Prostate gland (tissue), 2 donors: ENCODE measurements at regions not wholly inside any gene's neighbourhood (a gene's known extent, or its start where the extent isn't known, plus 50 kb on each side); places are given as distances from the start of the nearest gene placed in this dataset.

Experiments used
- DNase-seq: peaks from one replicate; pipeline ENCODE4 v3.0.0-alpha.2; 2019; ENCODE audit warnings: low spot score
- H3K27ac ChIP-seq, 2 donors: fragments of 200-600 bp; sonication (generic); 2 replicates each; pipeline ENCODE4 v1.5.1; 2017 to 2019
- H3K27me3 ChIP-seq: fragments of 200-600 bp; sonication (generic); replicated peaks from 2 replicates; pipeline ENCODE4 v1.5.1; 2019; ENCODE audit not compliant: insufficient read depth
- H3K36me3 ChIP-seq, 2 donors: fragments of 200-600 bp; sonication (generic); 1 replicate in 1 of 2; 2 replicates in 1 of 2; pipeline versions ENCODE4 v1.5.1 to v1.8.1; 2017 to 2019
- H3K4me1 ChIP-seq: fragments of 200-600 bp; sonication (generic); replicated peaks from 2 replicates; pipeline ENCODE4 v1.5.1; 2019
- H3K4me3 ChIP-seq, 2 donors: fragments of 200-600 bp; sonication (generic); 2 replicates each; pipeline ENCODE4 v1.5.1; 2017 to 2019
- H3K9me3 ChIP-seq: fragments of 200-600 bp; sonication (generic); 2 replicates; pipeline ENCODE4 v1.5.1; 2017
- POLR2A ChIP-seq: fragments of 450-650 bp; IDR thresholded peaks from one replicate; pipeline ENCODE4 v1.6.1; 2016; ENCODE audit warnings: antibody characterized with exemption, mild to moderate bottlenecking
- POLR2AphosphoS5 ChIP-seq: sonication (generic); formaldehyde crosslinking; IDR thresholded peaks from one replicate; pipeline ENCODE4 v1.6.1; 2017; ENCODE audit warnings: antibody characterized with exemption
- WGBS: methylation state at CpG from one replicate; pipeline ENCODE4 v1.1.5; 2018; 5-methylcytosine and 5-hydroxymethylcytosine counted together
- intact Hi-C: fragments of 100-400 bp; cut with DNase I; formaldehyde crosslinking; loops from one replicate; pipeline ENCODE4 v1.14.2; 2022
- TF ChIP-seq, protein P1 (sequence below), 4 experiments: fragments of 200-600 bp in 2 of 4; fragments of 450-650 bp in 2 of 4; sonication (generic) in 2 of 4; IDR thresholded peaks; 1 replicate in 3 of 4; 2 replicates in 1 of 4; pipeline ENCODE4 v1.5.1; 2016 to 2019; ENCODE audit warnings: antibody characterized with exemption in 4 of 4, mild to moderate bottlenecking in 2 of 4, moderate library complexity in 2 of 4

DNA sequence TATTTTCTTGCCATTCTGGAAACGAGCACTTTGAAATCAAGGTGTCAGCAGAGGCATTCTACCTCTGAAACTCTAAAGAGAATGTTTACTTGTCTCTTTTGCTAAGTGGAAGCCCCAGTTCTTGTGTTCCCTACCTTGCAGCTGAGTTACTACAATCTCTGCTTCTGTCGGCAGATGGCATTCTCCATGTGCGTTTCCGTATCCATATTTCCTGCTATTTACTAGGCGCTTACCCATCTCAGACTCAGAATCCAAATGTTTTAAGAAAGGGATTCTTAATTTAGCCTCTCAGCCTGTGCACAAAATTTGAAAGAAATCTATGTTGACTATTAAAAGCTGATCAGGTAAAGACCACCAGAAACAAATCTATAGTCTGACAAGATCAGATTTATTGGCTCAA, 221.3 kb upstream of the FTMT start:
- 31% methylated on average over 5 of the region's 5 CpGs for WGBS
- Histone ChIP-seq H3K9me3 (no peaks in the 10 kb centered on the region), H3K36me3 (no peaks in the 10 kb centered on the region), H3K4me3 (no peak overlapping the region), H3K27me3 (no peaks in the 10 kb centered on the region), H3K27ac (no peak overlapping the region), H3K4me1 (no peaks in the 10 kb centered on the region)
- DNase-seq = no peak
- TF ChIP-seq POLR2A = no peak
- TF ChIP-seq, protein P1, sequence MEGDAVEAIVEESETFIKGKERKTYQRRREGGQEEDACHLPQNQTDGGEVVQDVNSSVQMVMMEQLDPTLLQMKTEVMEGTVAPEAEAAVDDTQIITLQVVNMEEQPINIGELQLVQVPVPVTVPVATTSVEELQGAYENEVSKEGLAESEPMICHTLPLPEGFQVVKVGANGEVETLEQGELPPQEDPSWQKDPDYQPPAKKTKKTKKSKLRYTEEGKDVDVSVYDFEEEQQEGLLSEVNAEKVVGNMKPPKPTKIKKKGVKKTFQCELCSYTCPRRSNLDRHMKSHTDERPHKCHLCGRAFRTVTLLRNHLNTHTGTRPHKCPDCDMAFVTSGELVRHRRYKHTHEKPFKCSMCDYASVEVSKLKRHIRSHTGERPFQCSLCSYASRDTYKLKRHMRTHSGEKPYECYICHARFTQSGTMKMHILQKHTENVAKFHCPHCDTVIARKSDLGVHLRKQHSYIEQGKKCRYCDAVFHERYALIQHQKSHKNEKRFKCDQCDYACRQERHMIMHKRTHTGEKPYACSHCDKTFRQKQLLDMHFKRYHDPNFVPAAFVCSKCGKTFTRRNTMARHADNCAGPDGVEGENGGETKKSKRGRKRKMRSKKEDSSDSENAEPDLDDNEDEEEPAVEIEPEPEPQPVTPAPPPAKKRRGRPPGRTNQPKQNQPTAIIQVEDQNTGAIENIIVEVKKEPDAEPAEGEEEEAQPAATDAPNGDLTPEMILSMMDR (IDR thresholded peaks at IDR 0.05) = peak in 2 of 4 experiments; percentile 20 to 32
- intact Hi-C loops = no loop called here

DNA sequence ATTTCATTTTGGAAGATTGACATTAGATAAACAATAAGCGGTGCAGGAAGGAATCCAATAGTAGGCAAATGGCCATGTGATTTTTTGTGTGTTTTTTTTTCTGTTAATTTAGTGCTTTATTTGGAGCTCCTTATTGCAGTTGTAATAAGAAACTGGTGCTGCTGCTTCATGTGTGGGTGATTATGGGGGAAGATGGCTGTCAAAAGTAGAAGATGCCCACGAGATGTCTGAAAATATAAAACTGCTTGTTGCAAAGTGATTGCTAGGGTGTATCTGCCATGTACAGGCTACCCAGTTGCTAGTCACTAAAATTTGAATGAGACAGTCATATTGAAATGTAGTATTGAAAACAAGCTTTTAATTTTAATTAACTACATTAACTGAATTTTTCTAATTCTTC, 216.7 kb upstream of the FTMT start:
- WGBS = 65% methylated on average over 2 of the region's 2 CpGs
- TF ChIP-seq POLR2AphosphoS5 = no peak
- TF ChIP-seq, protein P1 (IDR thresholded peaks at IDR 0.05) = no peak
- TF ChIP-seq POLR2A = no peak
- H3K4me3 ChIP-seq = no peak overlapping the region
- no peaks in the 10 kb centered on the region for H3K4me1 ChIP-seq
- DNase-seq = no peak
- H3K36me3 ChIP-seq = no peaks in the 10 kb centered on the region
- H3K9me3 ChIP-seq = no peaks in the 10 kb centered on the region
- H3K27me3 ChIP-seq = no peaks in the 10 kb centered on the region
- no peak overlapping the region for H3K27ac ChIP-seq
- intact Hi-C loops = no loop called here

DNA sequence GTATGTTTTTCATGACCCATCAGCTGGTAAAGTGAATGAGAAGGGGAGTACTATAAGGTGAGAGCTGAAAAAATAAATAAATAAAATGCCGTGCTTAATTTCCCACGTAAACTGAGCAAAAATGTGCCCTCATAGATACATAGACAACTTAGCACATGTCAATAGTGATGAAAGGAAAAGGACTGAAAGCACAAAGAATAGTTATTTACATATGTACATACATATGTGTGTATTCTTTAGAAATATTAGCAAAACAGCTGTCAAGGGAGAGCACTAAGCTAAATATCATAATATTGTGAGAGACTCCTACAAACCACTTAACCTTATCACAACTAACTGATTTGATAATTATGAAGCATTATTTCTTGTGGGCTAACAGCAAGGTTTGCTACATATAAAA, 213.6 kb upstream of the FTMT start:
- Histone ChIP-seq H3K9me3 (no peaks in the 10 kb centered on the region), H3K27me3 (no peaks in the 10 kb centered on the region), H3K4me1 (no peaks in the 10 kb centered on the region), H3K36me3 (no peaks in the 10 kb centered on the region), H3K4me3 (no peak overlapping the region), H3K27ac (no peak overlapping the region)
- TF ChIP-seq POLR2A (no peak), POLR2AphosphoS5 (no peak)
- TF ChIP-seq, protein P1 (IDR thresholded peaks at IDR 0.05) = no peak
- WGBS = 86% methylated on average over 2 of the region's 2 CpGs
- no peak for DNase-seq
- intact Hi-C loops = no loop called here

DNA sequence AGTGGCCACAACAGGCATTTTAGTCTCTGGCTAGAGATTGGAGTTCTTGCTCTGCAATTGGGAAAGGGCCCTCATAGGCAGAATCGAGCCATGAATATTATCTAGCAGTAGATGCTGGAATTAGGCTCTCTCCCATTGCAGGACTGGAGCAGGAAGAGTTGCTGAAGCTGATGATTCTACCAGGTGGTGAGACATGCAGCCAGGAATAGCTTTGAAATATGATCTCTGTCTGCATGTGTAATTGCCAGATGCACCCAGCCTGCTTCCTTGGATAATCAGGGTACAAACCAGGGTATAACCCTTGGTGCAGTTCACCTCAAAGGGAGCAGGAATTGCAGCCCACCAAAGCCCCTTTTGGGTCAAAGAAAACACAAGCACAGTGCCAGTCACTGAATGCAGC, 211.4 kb upstream of the FTMT start:
- intact Hi-C loops = no loop called here
- Histone ChIP-seq H3K9me3 (no peaks in the 10 kb centered on the region), H3K4me1 (no peaks in the 10 kb centered on the region), H3K36me3 (no peaks in the 10 kb centered on the region), H3K27ac (no peak overlapping the region), H3K27me3 (no peaks in the 10 kb centered on the region), H3K4me3 (no peak overlapping the region)
- WGBS = 92% methylated on average over 1 of the region's 1 CpG
- TF ChIP-seq POLR2AphosphoS5 (no peak), POLR2A (no peak)
- TF ChIP-seq, protein P1 (IDR thresholded peaks at IDR 0.05) = no peak
- DNase-seq = no peak

DNA sequence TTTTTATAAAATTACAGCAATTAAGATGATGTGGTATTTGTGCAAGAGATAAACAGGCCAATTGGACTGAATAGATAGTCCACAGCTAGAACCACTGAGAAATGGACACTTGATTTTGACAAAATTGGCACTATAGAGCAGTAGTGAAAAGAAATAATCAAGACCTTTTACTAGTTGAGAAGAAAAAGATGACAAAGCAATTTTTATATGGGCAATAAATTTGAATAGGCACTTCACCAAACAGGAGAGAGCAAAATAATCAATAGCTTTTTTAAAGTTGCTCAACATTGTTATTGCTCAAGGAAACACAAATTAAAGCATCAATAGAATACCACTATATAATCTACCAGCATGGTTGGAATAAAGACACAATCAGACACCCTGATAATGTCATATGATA, 193.5 kb upstream of the FTMT start:
- Histone ChIP-seq H3K4me1 (no peaks in the 10 kb centered on the region), H3K27ac (no peak overlapping the region), H3K27me3 (no peaks in the 10 kb centered on the region), H3K4me3 (no peak overlapping the region), H3K9me3 (no peaks in the 10 kb centered on the region), H3K36me3 (no peaks in the 10 kb centered on the region)
- intact Hi-C loops = no loop called here
- no peak for DNase-seq
- TF ChIP-seq POLR2AphosphoS5 = no peak
- TF ChIP-seq, protein P1 (IDR thresholded peaks at IDR 0.05) = no peak
- no peak for TF ChIP-seq POLR2A
